Femur (tissue), 1 donor: ENCODE measurements at regions not wholly inside any gene's neighbourhood (a gene's known extent, or its start where the extent isn't known, plus 50 kb on each side); places are given as distances from the start of the nearest gene placed in this dataset.
"Not testable (repeated sequence)": the region's sequence is repeated elsewhere in the genome, so short reads cannot be mapped to it uniquely, and the experiment has no call there.

ENCODE experiments used
- DNase-seq: peaks from one replicate; pipeline ENCODE4 v3.0.0-alpha.2; 2017

DNA sequence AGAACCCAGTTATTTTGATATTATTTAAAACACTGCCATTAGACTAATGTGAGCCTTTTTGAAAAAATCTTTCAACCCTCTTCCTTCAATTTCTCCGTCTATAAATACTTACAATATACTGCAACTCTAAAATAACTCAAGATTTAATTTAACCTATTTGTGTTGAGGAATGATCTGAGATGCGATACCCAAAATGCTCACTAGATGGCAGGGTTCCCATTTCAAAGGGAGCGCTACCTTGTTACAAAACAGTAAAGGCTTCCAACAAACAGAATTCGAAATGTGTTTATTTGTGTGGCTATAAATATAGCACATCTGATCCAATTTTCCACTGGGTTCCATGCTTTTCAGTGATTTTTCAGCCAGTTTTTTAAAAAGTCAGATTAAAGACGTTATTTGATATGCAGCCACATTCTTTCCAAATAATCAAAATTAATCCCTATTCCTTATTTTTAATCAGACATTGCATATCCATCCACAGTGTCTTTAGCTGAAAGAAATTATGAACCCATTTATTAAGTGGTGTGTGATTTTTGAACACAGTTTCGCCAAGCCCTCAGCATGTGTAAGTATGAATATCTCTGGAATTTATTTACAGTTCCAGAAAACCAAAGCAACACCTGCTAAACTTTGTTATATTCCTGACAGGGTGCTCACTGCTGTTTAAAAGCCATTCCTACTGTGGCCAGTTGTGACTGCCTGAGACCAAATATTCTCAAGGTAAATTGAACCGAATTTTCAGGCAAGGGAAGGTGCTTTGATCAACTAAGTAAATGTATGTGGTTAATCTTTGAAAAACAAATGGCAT is 668.0 kb upstream of the LCORL start:
- DNase-seq, result peak; percentile 76

GRCh38 chr4:18688351-18688750 is 666.8 kb upstream of the LCORL start:
- not testable (repeated sequence) for DNase-seq

DNA sequence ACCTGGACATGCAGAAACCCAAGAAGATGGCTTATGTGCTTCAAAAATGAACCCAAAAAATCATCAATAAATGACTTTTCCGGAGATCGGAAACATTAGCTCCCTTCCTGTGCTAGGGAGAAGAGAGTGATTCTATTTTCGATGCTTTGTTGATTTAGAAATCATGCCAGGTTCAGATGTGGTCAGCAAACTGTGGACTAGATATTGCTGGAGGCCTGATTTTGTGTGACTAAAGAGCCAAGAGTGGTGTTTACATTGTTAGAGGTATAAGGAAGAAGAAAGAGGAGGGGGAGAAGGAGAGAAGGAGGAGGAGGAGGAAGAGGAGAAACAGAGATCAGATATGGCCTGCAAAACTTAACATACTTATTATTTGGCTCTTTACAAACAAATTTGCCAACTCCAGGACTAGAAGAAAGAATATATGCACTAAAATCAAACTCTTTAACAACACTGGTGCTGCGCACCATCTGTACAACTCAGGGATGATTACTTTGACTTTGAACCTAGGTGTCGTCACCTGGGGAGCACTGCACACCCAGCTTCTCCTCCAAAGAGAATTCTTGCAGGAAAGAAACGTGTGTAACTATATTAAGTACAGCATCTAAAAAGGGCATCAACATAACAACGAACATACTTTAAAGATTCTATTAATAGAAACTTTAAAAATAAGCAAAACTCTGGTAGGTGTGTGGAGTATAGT is 664.9 kb upstream of the LCORL start:
- DNase-seq, result no peak

DNA sequence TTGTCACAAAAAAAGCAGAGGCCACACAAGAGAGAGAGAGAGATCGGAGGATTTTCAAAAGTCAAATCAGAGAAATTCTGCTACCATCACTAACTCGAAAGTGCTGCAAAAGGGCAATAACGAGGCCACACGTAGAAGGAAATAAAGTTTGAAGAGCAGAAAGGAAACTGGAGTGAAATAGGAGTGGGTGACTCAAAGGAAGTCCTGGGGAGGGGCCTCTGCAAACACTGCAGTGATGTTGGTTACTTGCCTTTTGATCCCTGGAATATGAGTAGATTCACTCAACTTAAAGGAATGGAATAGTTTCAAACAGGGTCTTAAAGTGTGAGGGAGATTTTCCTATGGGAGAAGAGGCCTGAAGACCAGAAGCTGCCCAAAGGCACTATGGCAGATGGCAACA is 663.4 kb upstream of the LCORL start:
- DNase-seq, result no peak

DNA sequence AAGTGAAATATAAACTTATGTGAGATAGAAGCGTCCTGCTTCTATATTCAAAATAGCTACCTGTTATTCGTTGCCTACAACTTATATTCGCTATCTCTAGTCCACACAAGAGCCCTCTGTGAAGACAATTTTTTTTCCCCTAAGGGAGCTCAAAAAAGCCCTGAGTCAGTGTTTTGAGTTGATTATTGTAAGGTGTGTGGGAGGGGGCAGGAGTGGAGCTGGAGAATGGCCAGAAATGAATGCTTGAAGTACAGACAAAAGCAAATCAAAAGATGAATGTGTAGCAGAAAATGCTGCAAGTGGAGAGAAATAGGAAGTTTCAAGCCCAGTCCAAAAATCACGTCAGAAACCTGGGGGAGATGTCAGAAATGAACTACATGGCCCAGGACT is 655.0 kb upstream of the LCORL start:
- no peak for DNase-seq

DNA sequence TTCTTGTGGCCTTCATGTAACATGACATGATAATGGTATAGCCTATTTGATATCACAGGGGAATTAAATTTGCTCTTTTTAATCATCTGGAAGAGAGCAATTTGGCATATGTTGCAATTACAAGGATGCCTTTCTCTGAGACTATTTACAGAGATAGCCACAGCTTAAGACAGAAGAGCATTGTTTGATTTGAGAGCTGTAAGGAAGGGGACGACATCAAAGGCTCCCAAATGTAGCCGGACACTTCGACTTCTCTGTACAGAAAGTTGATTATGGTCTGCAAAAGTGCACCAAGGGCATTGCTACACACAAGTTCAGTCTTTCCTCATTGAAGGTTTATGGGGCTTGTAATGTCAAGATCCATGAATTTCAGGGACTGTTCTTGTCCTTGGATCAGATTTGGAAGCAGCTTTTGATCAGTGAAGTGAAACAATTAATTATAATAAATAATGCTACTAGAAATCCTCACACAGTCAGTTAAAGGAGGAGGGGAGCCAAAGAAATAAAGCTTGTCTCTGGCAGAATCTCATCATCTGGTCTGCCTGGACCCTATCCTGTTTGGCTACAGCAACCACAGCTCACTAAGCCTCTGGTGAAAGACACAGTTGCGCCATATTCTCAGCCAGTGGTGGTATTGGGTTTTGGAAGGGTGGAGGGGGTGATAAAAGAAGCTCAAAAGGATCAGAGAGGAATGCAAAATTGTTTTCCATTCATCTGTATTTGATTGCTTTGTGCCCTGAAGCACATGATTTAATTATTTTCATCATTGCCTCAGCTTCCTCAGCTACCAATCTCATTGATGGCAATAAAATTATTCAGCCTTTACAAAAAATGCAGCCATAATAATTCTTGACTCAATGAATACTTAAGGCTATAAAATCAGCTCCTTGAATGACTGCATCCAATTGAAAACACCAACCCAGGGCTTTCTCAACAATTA is 654.3 kb upstream of the LCORL start:
- DNase-seq, result no peak

DNA sequence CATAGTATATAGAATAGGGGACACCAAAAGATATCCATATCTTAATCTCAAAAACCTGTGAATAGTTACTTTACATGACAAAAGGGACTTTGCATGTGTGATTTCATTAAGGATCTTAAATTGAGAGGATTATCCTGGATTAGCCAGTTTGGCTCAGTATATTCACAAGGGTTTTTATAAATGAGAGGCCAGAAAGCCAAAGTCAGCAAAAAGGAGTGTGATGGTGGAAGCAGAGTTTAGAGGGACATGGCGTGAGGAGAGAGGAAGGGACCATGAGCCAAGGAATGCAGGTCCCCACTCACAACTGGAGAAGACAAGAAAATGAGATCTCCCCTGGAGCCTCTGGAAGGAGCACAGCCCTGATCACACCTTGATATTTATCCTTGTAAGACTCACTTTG is 648.5 kb upstream of the LCORL start:
- no peak for DNase-seq

- DNase-seq, result no peak
Measured at GRCh38 chr4:18669390-18669789, 647.8 kb upstream of the LCORL start.

GRCh38 chr4:18666322-18666721 is 644.8 kb upstream of the LCORL start:
- no peak for DNase-seq

DNA sequence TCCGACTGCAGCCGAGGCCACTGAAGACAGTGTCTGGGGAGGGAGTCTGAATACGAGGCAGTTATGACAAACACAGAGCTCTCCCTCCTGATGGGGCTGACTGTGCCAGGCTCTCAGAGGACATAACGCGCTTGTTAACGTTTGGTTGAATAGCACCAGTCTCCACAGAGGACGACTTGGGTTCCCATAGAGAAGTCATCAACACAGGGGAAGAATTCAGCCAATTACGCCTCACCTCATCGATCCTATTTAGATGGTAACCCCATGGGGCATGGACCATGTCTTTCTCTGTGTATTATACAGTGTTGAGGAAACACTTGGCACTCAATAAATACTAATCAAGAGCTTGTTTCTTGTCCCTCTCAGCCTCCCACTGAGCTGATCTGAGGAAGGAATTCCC is 642.6 kb upstream of the LCORL start:
- no peak for DNase-seq

- peak; percentile 16 for DNase-seq
Measured at GRCh38 chr4:18645351-18645750, 623.8 kb upstream of the LCORL start.

DNA sequence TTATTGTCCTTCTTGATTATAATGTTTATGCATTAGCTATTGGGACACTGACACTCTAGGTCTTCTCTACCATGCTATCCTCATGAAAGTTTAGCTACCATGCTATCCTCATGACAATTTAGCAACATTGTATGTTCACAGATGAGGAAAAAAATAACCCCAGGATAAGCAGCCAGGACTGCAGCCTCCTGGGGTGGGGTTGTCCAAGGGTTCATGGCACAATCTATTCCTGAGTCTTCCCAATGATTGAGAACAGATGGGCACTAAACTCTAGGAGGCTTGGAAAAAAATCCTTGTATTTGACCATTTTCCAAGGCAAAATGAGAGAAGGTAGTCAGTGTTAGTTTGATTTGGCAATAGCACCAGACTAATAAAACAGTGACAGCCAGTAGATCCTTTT is 619.8 kb upstream of the LCORL start:
- DNase-seq, result no peak

- no peak for DNase-seq
Measured at GRCh38 chr4:18638031-18638430, 616.5 kb upstream of the LCORL start.

GRCh38 chr4:18636001-18636585 is 614.5 kb upstream of the LCORL start:
- DNase-seq, result no peak

- no peak for DNase-seq
Measured at GRCh38 chr4:18635531-18635930, 614.0 kb upstream of the LCORL start.

DNA sequence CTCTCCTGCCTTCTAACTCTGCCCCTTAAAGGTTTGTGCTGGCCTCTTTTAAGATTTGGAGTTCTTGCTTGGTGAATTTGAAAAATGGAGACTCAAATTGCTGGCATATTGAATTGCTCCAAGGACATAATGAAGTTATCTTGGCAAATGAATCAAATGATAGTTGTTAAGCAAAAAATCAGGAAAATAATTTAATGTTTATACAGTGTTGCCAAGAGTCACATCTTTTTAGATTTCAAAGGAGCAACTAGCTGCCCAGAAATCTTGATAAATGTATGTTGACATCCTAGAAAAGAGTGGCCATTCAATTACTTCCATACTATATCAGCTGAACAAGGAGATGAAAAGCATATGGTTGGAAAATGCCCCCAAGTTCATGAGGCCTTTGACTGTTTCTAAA is 610.0 kb upstream of the LCORL start:
- no peak for DNase-seq

DNA sequence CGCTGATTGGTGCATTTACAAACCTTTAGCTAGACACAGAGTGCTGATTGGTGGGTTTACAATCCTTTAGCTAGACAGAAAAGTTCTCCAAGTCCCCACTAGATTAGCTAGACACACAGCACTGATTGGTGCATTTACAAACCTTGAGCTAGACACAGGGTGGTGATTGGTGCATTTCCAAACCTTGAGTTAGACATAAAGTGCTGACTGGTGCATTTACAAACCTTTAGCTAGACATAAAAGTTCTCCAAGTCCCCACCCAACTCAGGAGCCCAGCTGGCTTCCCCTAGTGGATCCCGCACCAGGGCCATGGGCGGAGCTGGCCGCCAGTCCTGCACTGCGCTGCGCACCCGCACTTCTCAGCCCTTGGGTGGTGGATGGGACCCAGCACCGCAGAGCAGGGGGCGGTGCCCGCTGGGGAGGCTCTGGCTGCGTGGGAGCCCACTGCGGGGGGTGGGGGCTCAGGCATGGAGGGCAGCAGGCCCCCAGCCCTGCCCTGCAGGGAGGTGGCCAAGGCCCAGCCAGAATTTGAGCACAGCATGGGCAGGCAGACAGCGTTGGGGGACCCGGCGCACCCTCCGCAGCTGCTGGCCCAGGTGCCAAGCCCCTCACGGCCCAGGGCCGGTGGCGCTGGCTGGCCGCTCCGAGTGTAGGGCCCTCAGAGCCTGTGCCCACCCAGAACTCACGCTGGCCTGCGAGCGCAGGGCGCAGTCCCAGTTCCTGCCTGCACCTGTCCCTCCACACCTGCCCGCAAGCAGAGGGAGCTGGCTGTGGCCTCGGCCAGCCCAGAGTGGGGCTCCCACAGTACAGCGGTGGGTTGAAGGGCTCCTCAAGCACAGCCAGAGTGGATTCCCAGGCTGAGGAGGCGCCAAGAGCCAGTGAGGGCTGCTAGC is 608.9 kb upstream of the LCORL start:
- DNase-seq, result no peak

DNA sequence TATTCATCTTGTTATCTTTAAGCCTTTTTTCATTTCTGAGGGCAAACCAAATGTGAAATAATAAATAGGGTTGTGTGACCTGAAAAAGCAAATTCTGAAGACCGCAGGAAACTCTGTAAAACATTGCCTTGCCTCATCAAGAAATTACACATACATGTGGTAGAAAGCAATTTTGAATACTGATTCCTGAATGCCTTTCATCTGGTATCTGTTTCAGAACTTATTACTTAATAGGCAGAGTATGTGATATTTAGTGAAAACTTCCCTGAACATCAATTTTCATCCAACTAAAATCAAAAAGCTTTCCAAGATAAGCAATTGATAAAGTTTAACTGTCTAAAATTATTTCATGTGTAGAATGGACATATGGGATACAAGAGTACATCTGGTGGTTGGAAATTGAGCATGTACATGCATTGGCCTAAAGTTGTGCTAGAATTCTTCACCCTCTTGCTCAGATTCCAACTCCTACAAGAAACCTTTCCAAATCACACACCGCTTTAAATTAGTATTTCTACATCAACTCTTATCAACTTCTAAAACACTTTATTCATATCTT is 606.0 kb upstream of the LCORL start:
- no peak for DNase-seq

DNA sequence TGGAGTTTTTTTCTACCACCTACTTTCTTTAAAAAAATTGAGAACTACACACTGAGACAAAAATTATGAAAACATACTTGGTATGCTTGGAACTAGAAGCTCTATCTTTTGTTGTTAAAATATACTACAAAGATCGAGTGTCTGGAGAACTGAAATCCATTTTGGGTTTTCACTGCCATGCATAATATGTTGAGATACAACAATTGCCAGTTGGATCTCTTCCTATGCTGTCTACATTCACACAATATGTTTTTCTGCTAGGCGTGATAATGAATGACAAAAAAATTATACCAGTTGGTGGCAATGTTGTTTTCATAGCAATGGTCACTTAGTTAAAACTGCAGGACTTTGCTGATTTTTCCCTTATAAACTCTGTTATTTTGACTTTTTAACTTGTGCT is 605.4 kb upstream of the LCORL start:
- DNase-seq, result no peak

DNA sequence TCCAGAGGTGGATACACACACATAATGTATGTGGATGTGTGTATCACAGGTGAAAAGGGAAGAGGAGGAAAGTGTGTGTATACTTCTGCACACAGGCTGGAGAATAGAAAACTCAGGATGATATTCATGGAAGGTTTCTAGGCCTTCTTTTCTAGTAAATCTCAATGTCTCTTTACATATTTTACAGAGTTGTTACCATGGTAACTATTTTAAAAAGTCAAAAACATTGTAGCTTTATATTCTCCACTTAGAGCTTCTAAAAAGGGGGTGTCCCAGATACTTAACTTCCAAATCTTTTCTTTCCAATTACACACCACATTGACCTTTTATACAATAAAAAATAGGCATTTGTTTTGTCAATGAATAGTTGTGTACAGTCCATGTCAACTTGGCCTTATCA is 604.8 kb upstream of the LCORL start:
- no peak for DNase-seq

DNA sequence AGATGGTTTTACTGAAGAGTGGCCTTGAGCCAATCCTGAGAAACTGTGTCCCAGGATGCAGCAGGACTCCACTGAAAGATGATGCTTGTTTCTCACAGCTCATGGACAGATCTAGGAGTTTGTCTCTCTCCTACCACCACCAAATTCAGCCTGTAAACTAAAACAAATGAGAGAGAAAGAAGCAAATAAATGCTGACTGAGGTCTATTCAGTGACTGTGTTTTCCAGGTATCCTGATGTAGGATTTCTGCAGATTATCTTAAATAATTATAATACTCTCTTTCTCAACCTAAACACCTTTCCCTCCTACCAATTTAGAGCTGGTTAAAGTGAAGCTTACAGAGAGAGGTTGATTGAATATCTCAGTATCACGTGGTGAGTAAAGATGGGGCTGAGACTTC is 599.6 kb upstream of the LCORL start:
- no peak for DNase-seq

DNA sequence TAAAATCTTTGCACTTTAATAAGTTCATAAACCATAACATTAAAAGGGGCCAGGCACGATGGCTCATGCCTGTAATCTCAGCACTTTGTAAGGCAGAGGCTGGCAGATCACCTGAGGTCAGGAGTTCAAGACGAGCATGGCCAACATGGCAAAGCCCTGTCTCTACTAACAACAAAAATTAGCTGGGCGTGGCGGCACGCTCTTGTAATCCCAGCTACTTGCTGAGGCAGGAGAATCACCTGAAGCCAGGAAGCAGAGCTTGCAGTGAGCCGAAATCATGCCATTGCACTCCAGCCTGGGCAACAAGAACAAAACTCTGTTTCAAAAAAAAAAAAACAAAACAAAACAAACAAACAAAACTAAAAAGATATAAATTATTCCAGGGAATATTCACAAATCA is 595.2 kb upstream of the LCORL start:
- DNase-seq, result no peak
